ENCODE measurements at regions not wholly inside any gene's neighbourhood (a gene's known extent, or its start where the extent isn't known, plus 50 kb on each side); places are given as distances from the start of the nearest gene placed in this dataset.
"Not testable (repeated sequence)": the region's sequence is repeated elsewhere in the genome, so short reads cannot be mapped to it uniquely, and the experiment has no call there.

DNA sequence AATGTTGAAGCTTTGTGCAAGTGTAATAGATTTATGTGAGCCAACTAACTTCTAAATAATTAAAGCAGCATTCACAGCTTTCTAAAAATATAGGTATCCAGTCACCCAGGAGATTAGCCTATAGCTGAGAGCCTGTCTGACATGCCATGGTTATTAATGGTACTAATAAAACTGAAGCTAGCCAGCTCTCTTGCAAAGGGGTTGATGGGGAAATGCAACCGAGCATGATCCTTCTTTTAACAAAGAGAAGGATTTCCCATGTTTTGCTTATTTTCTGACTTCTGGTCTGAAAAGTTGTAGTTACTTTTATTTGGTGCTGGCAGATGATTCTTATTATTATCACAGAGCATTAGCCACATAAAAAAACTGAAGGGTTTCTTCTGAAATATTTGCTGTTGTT lies 488.7 kb upstream of the CYLC2 start:
- TF ChIP-seq, protein P1, sequence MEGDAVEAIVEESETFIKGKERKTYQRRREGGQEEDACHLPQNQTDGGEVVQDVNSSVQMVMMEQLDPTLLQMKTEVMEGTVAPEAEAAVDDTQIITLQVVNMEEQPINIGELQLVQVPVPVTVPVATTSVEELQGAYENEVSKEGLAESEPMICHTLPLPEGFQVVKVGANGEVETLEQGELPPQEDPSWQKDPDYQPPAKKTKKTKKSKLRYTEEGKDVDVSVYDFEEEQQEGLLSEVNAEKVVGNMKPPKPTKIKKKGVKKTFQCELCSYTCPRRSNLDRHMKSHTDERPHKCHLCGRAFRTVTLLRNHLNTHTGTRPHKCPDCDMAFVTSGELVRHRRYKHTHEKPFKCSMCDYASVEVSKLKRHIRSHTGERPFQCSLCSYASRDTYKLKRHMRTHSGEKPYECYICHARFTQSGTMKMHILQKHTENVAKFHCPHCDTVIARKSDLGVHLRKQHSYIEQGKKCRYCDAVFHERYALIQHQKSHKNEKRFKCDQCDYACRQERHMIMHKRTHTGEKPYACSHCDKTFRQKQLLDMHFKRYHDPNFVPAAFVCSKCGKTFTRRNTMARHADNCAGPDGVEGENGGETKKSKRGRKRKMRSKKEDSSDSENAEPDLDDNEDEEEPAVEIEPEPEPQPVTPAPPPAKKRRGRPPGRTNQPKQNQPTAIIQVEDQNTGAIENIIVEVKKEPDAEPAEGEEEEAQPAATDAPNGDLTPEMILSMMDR (IDR thresholded peaks at IDR 0.05; ENCODE audit: unreplicated experiment) = no peak
- no peak for DNase-seq (ENCODE audit: low spot score, unreplicated experiment)
- no peaks in the 10 kb centered on the region for H3K9me3 Mint-ChIP-seq (ENCODE audit: low read depth)

DNA sequence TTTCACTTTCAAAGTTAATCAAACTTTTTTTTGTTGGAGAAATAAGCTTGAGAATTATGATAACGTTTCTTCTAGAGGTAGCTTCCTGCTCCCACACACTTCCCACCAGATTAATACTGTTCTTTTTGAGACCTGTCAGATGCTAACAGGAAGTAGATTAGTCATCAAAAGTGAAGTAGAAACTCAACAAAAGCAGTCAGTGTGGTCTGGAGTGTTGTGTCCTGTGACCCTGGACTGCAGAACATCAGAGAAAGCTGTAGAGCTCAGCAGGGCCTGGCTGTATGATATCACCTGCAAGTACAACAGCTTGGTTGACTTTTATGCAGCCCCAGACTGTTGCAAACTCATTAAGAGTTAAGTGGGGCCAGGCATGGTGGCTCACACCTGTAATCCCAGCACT lies 495.7 kb upstream of the CYLC2 start:
- H3K27ac Mint-ChIP-seq = no peak overlapping the region
- no peak overlapping the region for H3K4me3 Mint-ChIP-seq (ENCODE audit: low read depth)
- no peak for DNase-seq (ENCODE audit: low spot score, unreplicated experiment)
- H3K9me3 Mint-ChIP-seq (ENCODE audit: low read depth) = no peaks in the 10 kb centered on the region
- no peaks in the 10 kb centered on the region for H3K27me3 Mint-ChIP-seq
- TF ChIP-seq, protein P1 (IDR thresholded peaks at IDR 0.05; ENCODE audit: unreplicated experiment) = no peak
- no peaks in the 10 kb centered on the region for H3K4me1 Mint-ChIP-seq (ENCODE audit: low read depth)
- H3K36me3 Mint-ChIP-seq (ENCODE audit: insufficient read depth) = no peaks in the 10 kb centered on the region

More for the DNA sequence above, 488.7 kb upstream of the CYLC2 start:
- H3K27me3 Mint-ChIP-seq = no peaks in the 10 kb centered on the region
- no peaks in the 10 kb centered on the region for H3K36me3 Mint-ChIP-seq (ENCODE audit: insufficient read depth)
- H3K4me1 Mint-ChIP-seq (ENCODE audit: low read depth) = no peaks in the 10 kb centered on the region
- no peak overlapping the region for H3K27ac Mint-ChIP-seq
- no peak overlapping the region for H3K4me3 Mint-ChIP-seq (ENCODE audit: low read depth)

DNA sequence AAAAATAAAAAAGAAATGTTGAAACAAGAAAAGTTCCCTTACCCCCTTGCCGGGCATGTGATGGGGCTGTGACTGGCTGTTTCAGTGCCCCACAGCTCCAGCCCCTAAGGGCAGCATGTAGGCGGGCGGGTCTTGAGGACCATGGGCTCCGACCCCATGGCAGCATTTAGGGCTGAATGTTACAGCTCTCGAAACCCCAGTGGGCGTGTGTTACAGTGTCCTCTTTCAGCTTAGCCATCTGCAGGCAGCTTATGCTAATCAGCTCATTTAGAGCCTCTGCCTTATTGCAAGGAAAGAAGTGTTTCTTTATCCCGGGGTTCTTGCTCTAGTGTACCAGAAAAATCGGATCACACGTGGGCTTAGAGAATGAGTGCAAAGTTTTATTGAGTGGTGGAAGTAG lies 497.4 kb upstream of the CYLC2 start:
- H3K27ac Mint-ChIP-seq = no peak overlapping the region
- H3K36me3 Mint-ChIP-seq (ENCODE audit: insufficient read depth) = no peaks in the 10 kb centered on the region
- TF ChIP-seq, protein P1 (IDR thresholded peaks at IDR 0.05; ENCODE audit: unreplicated experiment) = no peak
- DNase-seq (ENCODE audit: low spot score, unreplicated experiment) = no peak
- H3K4me3 Mint-ChIP-seq (ENCODE audit: low read depth) = no peak overlapping the region
- H3K9me3 Mint-ChIP-seq (ENCODE audit: low read depth) = no peaks in the 10 kb centered on the region
- H3K4me1 Mint-ChIP-seq (ENCODE audit: low read depth) = no peaks in the 10 kb centered on the region
- no peaks in the 10 kb centered on the region for H3K27me3 Mint-ChIP-seq

DNA sequence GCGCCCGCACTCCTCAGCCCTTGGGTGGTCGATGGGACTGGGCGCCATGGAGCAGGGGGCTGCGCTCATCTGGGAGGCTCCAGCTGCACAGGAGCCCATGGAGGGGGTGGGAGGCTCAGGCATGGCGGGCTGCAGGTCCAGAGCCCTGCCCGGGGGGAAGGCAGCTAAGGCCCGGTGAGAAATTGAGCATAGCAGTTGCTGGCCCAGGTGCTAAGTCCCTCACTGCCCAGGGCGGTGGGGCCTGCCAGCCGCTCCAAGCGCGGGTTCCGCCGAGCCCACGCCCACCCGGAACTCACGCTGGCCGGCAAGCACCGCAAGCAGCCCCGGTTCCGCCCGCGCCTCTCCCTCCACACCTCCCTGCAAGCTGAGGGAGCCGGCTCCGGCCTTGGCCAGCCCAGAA lies 508.2 kb upstream of the CYLC2 start:
- not testable (repeated sequence) for H3K9me3 Mint-ChIP-seq (ENCODE audit: low read depth); H3K4me3 Mint-ChIP-seq (ENCODE audit: low read depth); H3K27ac Mint-ChIP-seq; DNase-seq (ENCODE audit: low spot score, unreplicated experiment); H3K27me3 Mint-ChIP-seq; H3K4me1 Mint-ChIP-seq (ENCODE audit: low read depth); H3K36me3 Mint-ChIP-seq (ENCODE audit: insufficient read depth)

DNA sequence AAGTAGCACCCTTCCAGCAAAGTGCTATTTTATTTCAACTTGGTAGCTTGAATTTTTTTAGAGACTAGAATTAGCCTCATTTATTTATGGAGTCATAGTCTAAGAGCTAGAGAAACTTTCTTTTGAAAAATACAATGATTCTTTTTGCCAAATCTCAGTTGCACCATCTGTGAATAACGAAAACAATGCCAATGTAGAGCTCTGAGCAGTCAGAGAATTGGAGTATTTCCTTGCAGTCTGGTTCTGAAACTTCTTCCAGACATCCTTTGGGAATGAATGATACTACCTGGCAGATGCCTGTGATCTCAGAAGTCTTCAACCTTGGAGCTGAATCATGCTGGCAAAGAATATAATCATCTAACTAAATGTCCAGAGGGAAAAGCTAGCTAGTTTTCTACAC lies 511.5 kb upstream of the CYLC2 start:
- H3K27ac Mint-ChIP-seq = no peak overlapping the region
- H3K27me3 Mint-ChIP-seq = no peaks in the 10 kb centered on the region
- H3K4me1 Mint-ChIP-seq (ENCODE audit: low read depth) = peaks cover 3% of the 10 kb centered on the region
- H3K36me3 Mint-ChIP-seq (ENCODE audit: insufficient read depth) = no peaks in the 10 kb centered on the region
- DNase-seq (ENCODE audit: low spot score, unreplicated experiment) = no peak
- no peaks in the 10 kb centered on the region for H3K9me3 Mint-ChIP-seq (ENCODE audit: low read depth)
- no peak overlapping the region for H3K4me3 Mint-ChIP-seq (ENCODE audit: low read depth)
- TF ChIP-seq, protein P1 (IDR thresholded peaks at IDR 0.05; ENCODE audit: unreplicated experiment) = no peak

DNA sequence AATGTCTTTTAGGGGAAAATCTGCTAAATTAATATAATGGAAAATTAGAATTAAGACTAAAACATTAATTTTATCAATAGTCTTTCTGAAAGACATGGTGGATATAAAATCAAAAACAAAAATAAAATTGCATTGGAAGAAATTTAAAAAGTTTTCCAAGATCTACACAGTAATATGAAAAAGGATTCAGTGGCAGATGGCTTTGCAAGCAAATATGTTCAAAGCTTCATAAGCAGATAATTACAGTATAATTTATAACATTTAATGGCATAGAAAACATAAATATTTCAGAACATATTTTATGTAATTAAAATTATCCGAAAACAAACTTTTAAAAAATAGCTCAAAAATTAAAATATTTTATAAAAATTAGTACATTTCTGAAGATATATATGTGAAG lies 512.4 kb upstream of the CYLC2 start:
- no peak for DNase-seq (ENCODE audit: low spot score, unreplicated experiment)
- Mint-ChIP-seq H3K27me3 (no peaks in the 10 kb centered on the region), H3K4me1 (ENCODE audit: low read depth) (peaks cover 3% of the 10 kb centered on the region), H3K4me3 (ENCODE audit: low read depth) (no peak overlapping the region), H3K9me3 (ENCODE audit: low read depth) (no peaks in the 10 kb centered on the region), H3K36me3 (ENCODE audit: insufficient read depth) (no peaks in the 10 kb centered on the region), H3K27ac (no peak overlapping the region)
- TF ChIP-seq, protein P1 (IDR thresholded peaks at IDR 0.05; ENCODE audit: unreplicated experiment) = no peak
